ENCODE measurements at regions not wholly inside any gene's neighbourhood (a gene's known extent, or its start where the extent isn't known, plus 50 kb on each side); places are given as distances from the start of the nearest gene placed in this dataset.

GRCh38 chr9:109846776-109847175 is 66.8 kb downstream of the PALM2AKAP2 start:
- TF ChIP-seq POLR2A (IDR thresholded peaks at IDR 0.05): no peak
- TF ChIP-seq EP300 (IDR thresholded peaks at IDR 0.05): no peak
- TF ChIP-seq POLR2AphosphoS5 (IDR thresholded peaks at IDR 0.05): no peak
- Histone ChIP-seq H3K27me3 (no peaks in the 10 kb centered on the region), H3K4me1 (peaks cover 0 to 17% (median 0%) of the 10 kb centered on the region in 3 donors), H3K36me3 (no peaks in the 10 kb centered on the region), H3K27ac (no peak overlapping the region), H3K4me3 (no peak overlapping the region), H3K9me3 (no peaks in the 10 kb centered on the region)
- no peak for ATAC-seq
- WGBS, 2 donors (ENCODE audit: low coverage in 1 of 2): 8 to 59% methylated on average over 2 to 3 of the region's 4 CpGs

GRCh38 chr9:109852556-109852955 is 72.6 kb downstream of the PALM2AKAP2 start:
- Histone ChIP-seq H3K9me3 (no peaks in the 10 kb centered on the region), H3K4me1 (peaks cover 0 to 7% (median 0%) of the 10 kb centered on the region in 3 donors), H3K27ac (no peak overlapping the region), H3K36me3 (no peaks in the 10 kb centered on the region), H3K27me3 (no peaks in the 10 kb centered on the region), H3K4me3 (no peak overlapping the region)
- TF ChIP-seq CTCF (IDR thresholded peaks at IDR 0.05): no peak
- TF ChIP-seq POLR2AphosphoS5 (IDR thresholded peaks at IDR 0.05): no peak
- no peak for TF ChIP-seq EP300 (IDR thresholded peaks at IDR 0.05)
- no peak for TF ChIP-seq POLR2A (IDR thresholded peaks at IDR 0.05)
- 79 to 87% methylated on average over 2 of the region's 2 CpGs for WGBS, 2 donors (ENCODE audit: low coverage in 1 of 2)
- no peak for ATAC-seq

- no peaks in the 10 kb centered on the region for H3K9me3 ChIP-seq
- H3K4me3 ChIP-seq: no peak overlapping the region
- no peaks in the 10 kb centered on the region for H3K27me3 ChIP-seq
- no peaks in the 10 kb centered on the region for H3K36me3 ChIP-seq
- TF ChIP-seq POLR2A (IDR thresholded peaks at IDR 0.05) (no peak), EP300 (IDR thresholded peaks at IDR 0.05) (no peak), CTCF (IDR thresholded peaks at IDR 0.05) (no peak), POLR2AphosphoS5 (IDR thresholded peaks at IDR 0.05) (no peak)
- 93 to 100% methylated on average over 2 of the region's 2 CpGs for WGBS, 2 donors (ENCODE audit: low coverage in 1 of 2)
- H3K4me1 ChIP-seq: peaks cover 0 to 8% (median 0%) of the 10 kb centered on the region in 3 donors
- no peak overlapping the region for H3K27ac ChIP-seq
- no peak for ATAC-seq
Observed at GRCh38 chr9:109855540-109855939, 75.5 kb downstream of the PALM2AKAP2 start.

GRCh38 chr9:109856785-109857184 is 76.8 kb downstream of the PALM2AKAP2 start:
- Histone ChIP-seq H3K27me3 (no peaks in the 10 kb centered on the region), H3K9me3 (no peaks in the 10 kb centered on the region), H3K4me1 (peaks cover 0 to 8% (median 0%) of the 10 kb centered on the region in 3 donors), H3K36me3 (no peaks in the 10 kb centered on the region), H3K27ac (peak overlapping the region in 2 of 4 donors; percentile 20 to 38), H3K4me3 (no peak overlapping the region)
- 50 to 73% methylated on average over 4 to 6 of the region's 6 CpGs for WGBS, 2 donors (ENCODE audit: low coverage in 1 of 2)
- ATAC-seq: peak; percentile 62
- TF ChIP-seq CTCF (IDR thresholded peaks at IDR 0.05): no peak
- no peak for TF ChIP-seq POLR2A (IDR thresholded peaks at IDR 0.05)
- TF ChIP-seq EP300 (IDR thresholded peaks at IDR 0.05): no peak
- no peak for TF ChIP-seq POLR2AphosphoS5 (IDR thresholded peaks at IDR 0.05)

- H3K27ac ChIP-seq: peak overlapping the region in 2 of 4 donors; percentile 20 to 38
- no peak for TF ChIP-seq CTCF (IDR thresholded peaks at IDR 0.05)
- TF ChIP-seq POLR2A (IDR thresholded peaks at IDR 0.05): no peak
- TF ChIP-seq EP300 (IDR thresholded peaks at IDR 0.05): no peak
- H3K36me3 ChIP-seq: no peaks in the 10 kb centered on the region
- H3K4me1 ChIP-seq: peaks cover 0 to 8% (median 0%) of the 10 kb centered on the region in 3 donors
- H3K4me3 ChIP-seq: no peak overlapping the region
- 57 to 63% methylated on average over 1 of the region's 1 CpG for WGBS, 2 donors (ENCODE audit: low coverage in 1 of 2)
- no peaks in the 10 kb centered on the region for H3K27me3 ChIP-seq
- no peaks in the 10 kb centered on the region for H3K9me3 ChIP-seq
- no peak for ATAC-seq
Observed at GRCh38 chr9:109857336-109857735, 77.3 kb downstream of the PALM2AKAP2 start.
